ENCODE measurements at regions not wholly inside any gene's neighbourhood (a gene's known extent, or its start where the extent isn't known, plus 50 kb on each side); places are given as distances from the start of the nearest gene placed in this dataset.

- Histone ChIP-seq H4K8ac (replicated peaks; ENCODE audit: insufficient read length, low read depth, low read length) (no peak overlapping the region), H2BK5ac (ENCODE audit: insufficient read length, low read length) (no peak overlapping the region), H2BK12ac (ENCODE audit: insufficient read length, low read depth, low read length) (no peak overlapping the region), H2BK20ac (ENCODE audit: low read depth, low read length, poor library complexity, severe bottlenecking) (no peak overlapping the region), H3K9ac (ENCODE audit: extremely low read depth, insufficient read length, low read length) (no peak overlapping the region), H3K4me2 (ENCODE audit: insufficient read depth, insufficient read length, low read length) (no peak overlapping the region), H3K23ac (ENCODE audit: insufficient read length, low read depth, low read length) (no peak overlapping the region), H2BK120ac (ENCODE audit: low read depth, low read length, poor library complexity, severe bottlenecking) (no peak overlapping the region), H3K56ac (ENCODE audit: insufficient read length, low read depth, low read length) (no peak overlapping the region), H3K79me2 (ENCODE audit: insufficient read depth, low read length) (no peaks in the 10 kb centered on the region), H4K5ac (ENCODE audit: insufficient read length, low read depth, low read length) (no peak overlapping the region), H3K4ac (ENCODE audit: low read depth, low read length) (no peak overlapping the region), H3K27me3 (ENCODE audit: insufficient read depth, low read length) (no peaks in the 10 kb centered on the region), H3K79me1 (ENCODE audit: insufficient read depth, low read depth, low read length, poor library complexity, severe bottlenecking) (no peaks in the 10 kb centered on the region), H3K18ac (ENCODE audit: insufficient read length, low read depth, low read length) (no peak overlapping the region), H3K4me1 (ENCODE audit: insufficient read depth, low read length) (no peaks in the 10 kb centered on the region; the same call in 1 of the 2 replicates), H3K9me3 (ENCODE audit: control insufficient read depth, low read depth, low read length) (no peaks in the 10 kb centered on the region), H4K91ac (ENCODE audit: insufficient read length, low read depth, low read length) (no peak overlapping the region), H3K27ac (ENCODE audit: insufficient read length, low read depth, low read length) (no peak overlapping the region), H3T11ph (ENCODE audit: low read length) (no peak overlapping the region), H2AK5ac (ENCODE audit: insufficient read length, low read length) (no peak overlapping the region), H2AFZ (ENCODE audit: low read length) (no peak overlapping the region), H3K14ac (ENCODE audit: insufficient read depth, low read length) (no peak overlapping the region), H3K23me2 (ENCODE audit: insufficient read length, low read depth, low read length, poor library complexity, severe bottlenecking) (no peaks in the 10 kb centered on the region), H2BK15ac (ENCODE audit: low read depth, low read length) (no peak overlapping the region), H4K20me1 (ENCODE audit: control insufficient read depth, insufficient read depth, insufficient read length) (no peaks in the 10 kb centered on the region)
- DNase-seq: no peak
- TF ChIP-seq CTCF (conservative IDR thresholded peaks at IDR 0.05): no peak
- H3K4me1 Mint-ChIP-seq: peaks cover 8 to 9% of the 10 kb centered on the region in 2 experiments
- no peak overlapping the region for H3K27ac Mint-ChIP-seq
- no peak overlapping the region for H3K4me3 Mint-ChIP-seq
- no CpG with 5 or more reads among the region's 1 CpG for WGBS (ENCODE audit: extremely low coverage, insufficient read length, low lambda C conversion rate)
- no peaks in the 10 kb centered on the region for H3K9me3 Mint-ChIP-seq
- no peaks in the 10 kb centered on the region; a peak in 1 of 7 replicates for H3K36me3 Mint-ChIP-seq (ENCODE audit: insufficient read depth in 1 of 3, low read depth in 3 of 3)
- no peaks in the 10 kb centered on the region for H3K27me3 Mint-ChIP-seq (ENCODE audit: low read depth)
These were observed 420.2 kb downstream of the KCTD12 start for GRCh38 chr13:76466043-76466442.
